ENCODE measurements at regions not wholly inside any gene's neighbourhood (a gene's known extent, or its start where the extent isn't known, plus 50 kb on each side); places are given as distances from the start of the nearest gene placed in this dataset.
"Not testable (repeated sequence)": the region's sequence is repeated elsewhere in the genome, so short reads cannot be mapped to it uniquely, and the experiment has no call there.

DNA sequence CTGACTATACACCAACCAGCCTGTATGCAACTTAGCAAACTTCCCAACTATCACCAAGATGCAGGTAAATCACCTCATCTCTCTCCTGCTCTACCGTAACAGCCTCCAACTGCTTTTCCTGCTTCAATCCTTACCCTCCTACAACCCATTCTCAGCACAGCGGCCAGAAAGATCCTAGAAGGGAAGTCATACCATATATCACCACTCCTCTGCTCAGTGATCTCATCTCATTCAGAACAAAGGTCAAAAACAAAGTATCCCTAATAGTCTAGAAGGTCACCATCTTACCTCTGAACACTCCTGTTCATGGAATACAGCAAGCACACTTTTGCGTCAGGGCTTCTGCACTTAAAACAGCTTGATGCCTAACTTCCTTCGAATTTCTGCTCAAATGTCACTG lies 62.2 kb upstream of the RNF38 start:
- no peak for DNase-seq (ENCODE audit: low read depth in 2 of 2)

DNA sequence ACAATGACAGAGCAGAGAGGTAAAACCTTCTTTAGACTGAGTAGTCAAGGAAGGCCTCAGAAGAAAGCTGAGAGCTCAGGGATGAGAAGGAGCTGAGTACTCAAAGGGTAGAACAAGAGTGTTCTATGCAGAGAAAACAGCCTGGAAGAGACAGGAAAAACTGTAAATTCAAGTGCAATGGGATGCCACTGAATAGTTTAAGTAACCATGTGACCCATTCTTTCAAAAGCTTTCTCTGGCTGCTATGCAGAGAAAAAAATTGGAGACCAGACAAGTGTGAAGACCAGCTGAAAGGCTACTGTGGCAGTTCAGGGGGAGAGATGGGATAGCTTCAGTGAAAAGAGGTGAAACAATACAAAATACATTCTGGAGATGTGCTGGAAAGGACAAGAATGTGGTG lies 61.3 kb upstream of the RNF38 start:
- DNase-seq (ENCODE audit: low read depth in 2 of 2), result peak in 1 of 2 donors; percentile 10

DNA sequence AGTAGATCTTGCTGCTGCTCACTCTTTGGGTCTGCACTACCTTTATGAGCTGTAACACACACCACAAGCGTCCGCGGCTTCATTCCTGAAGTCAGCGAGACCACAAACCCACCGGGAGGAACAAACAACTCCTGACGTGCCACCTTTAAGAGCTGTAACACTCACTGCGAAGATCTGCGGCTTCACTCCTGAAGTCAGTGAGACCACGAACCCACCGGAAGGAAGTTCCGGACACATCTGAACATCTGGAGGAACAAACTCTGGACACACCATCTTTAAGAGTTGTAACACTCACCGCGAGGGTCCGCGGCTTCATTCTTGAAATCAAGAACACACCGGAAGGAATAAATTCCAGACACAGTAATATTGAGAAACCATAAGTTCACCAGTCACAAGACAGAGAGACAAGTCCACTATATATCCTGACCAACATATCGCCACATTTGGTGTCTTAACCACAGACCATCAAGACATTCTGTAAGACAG lies 58.4 kb upstream of the RNF38 start:
- DNase-seq (ENCODE audit: low read depth in 2 of 2), result not testable (repeated sequence)

DNA sequence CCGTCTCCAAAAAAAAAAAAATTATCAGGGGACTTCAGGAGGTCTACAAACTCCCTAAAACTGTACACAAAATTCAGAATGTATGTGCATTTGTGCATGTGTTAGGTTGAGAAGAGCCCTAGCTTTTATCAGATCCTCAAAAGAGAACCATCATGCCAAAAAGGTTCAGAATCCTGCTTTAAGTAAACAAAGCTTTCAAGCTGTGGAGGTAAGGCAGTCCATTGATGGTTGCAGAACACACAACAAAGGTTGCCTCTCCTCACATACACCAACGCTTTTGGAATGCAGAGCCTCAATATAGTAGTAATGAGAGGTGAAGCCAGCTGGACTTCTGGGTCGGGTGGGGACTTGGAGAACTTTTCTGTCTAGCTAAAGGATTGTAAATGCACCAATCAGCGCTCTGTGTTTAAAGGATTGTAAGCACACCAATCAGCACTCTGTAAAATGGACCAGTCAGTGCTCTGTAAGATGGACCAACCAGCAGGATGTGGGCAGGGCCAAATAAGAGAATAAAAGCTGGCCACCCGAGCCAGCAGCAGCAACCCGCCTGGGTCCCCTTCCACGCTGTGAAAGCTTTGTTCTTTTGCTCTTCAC lies 57.9 kb upstream of the RNF38 start:
- no peak for DNase-seq (ENCODE audit: low read depth in 2 of 2)

- peak; percentile 16 to 53 for DNase-seq (ENCODE audit: low read depth in 2 of 2)
Measured at GRCh38 chr9:36456480-36457065, 56.5 kb upstream of the RNF38 start.

DNA sequence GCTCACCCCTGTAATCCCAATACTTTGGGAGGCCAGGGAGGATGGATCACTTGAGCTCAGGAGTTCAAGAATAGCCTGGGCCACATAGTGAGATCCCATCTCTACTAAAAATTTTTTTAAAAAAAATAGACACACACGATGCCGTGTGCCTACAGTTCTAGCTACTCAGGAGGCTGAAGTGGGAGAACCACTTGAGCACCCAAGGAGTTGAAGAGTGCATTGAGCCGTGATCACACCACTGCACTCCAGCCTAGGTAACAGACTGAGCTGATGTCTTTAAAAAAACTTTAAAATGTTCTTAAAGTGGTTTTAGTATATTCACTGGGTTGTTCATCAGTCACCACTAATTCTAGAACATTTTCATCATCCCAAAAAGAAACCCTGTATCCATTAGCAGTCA lies 51.9 kb upstream of the RNF38 start:
- no peak for DNase-seq (ENCODE audit: low read depth in 2 of 2)

GRCh38 chr9:36450110-36450732 lies 50.2 kb upstream of the RNF38 start:
- DNase-seq (ENCODE audit: low read depth in 2 of 2), result peak; percentile 31 to 62
